BLaER1 treated with 17β-estradiol and CSF1 and Interleukin-3, amounts not matched to agents 10 nM and 100 nM (cell line): ENCODE measurements at regions not wholly inside any gene's neighbourhood (a gene's known extent, or its start where the extent isn't known, plus 50 kb on each side); places are given as distances from the start of the nearest gene placed in this dataset.

Source experiments
- H3K27ac ChIP-seq, 11 experiments: shearing (Covaris generic); formaldehyde crosslinking; 2 replicates each; pipeline ENCODE4 v1.8.1; 2022
- H3K27me3 ChIP-seq, 11 experiments: shearing (Covaris generic); formaldehyde crosslinking; 2 replicates each; pipeline ENCODE4 v1.8.1; 2022
- H3K36me3 ChIP-seq, 11 experiments: shearing (Covaris generic); formaldehyde crosslinking; 2 replicates each; pipeline ENCODE4 v1.8.1; 2022
- H3K4me1 ChIP-seq, 10 experiments: shearing (Covaris generic); formaldehyde crosslinking; 2 replicates each; pipeline ENCODE4 v1.8.1; 2022
- H3K4me2 ChIP-seq, 11 experiments: shearing (Covaris generic); formaldehyde crosslinking; 2 replicates each; pipeline ENCODE4 v1.8.1; 2022
- H3K4me3 ChIP-seq, 10 experiments: shearing (Covaris generic); formaldehyde crosslinking; 2 replicates each; pipeline ENCODE4 v1.8.1; 2022
- H3K9ac ChIP-seq, 11 experiments: shearing (Covaris generic); formaldehyde crosslinking; 2 replicates each; pipeline ENCODE4 v1.8.1; 2022
- H3K9me3 ChIP-seq, 11 experiments: shearing (Covaris generic); formaldehyde crosslinking; replicated peaks in 1 of 11; 2 replicates each; pipeline ENCODE4 v1.8.1; 2022
- H4K20me1 ChIP-seq, 11 experiments: shearing (Covaris generic); formaldehyde crosslinking; 2 replicates each; pipeline ENCODE4 v1.8.1; 2022
- Cebpa-rat ChIP-seq, 11 experiments: shearing (Covaris generic); IDR thresholded peaks; 2 replicates each; pipeline ENCODE4 v1.8.1; 2022

DNA sequence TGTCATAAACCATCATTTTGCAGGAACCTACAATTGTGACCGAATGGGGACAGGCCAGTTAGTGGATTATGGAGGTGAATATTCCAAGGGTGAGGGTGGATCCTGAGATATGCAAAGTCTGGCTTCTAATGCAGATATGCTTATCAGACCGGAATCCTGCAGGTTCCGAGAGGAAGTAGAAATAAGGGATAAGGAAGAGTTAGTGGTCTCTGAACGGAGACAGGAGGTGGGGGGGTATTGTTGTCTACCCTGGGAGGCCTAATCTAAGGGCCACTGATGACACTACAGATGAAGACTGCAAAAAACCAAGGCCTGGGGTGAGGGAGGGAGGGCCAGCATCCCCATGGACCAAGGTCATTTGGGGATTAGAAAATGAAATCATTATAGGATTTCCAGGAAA lies 67.7 kb upstream of the GATA6 start:
- Histone ChIP-seq H3K27ac (no peak overlapping the region), H3K27me3 (no peaks in the 10 kb centered on the region), H3K9me3 (no peaks in the 10 kb centered on the region), H3K9ac (no peak overlapping the region), H4K20me1 (no peaks in the 10 kb centered on the region), H3K4me1 (peaks cover 0 to 23% (median 0%) of the 10 kb centered on the region in 10 experiments; a peak in 6 of 20 replicates), H3K4me2 (no peak overlapping the region), H3K36me3 (no peaks in the 10 kb centered on the region), H3K4me3 (no peak overlapping the region)
- TF ChIP-seq Cebpa-rat (IDR thresholded peaks at IDR 0.05) = no peak

DNA sequence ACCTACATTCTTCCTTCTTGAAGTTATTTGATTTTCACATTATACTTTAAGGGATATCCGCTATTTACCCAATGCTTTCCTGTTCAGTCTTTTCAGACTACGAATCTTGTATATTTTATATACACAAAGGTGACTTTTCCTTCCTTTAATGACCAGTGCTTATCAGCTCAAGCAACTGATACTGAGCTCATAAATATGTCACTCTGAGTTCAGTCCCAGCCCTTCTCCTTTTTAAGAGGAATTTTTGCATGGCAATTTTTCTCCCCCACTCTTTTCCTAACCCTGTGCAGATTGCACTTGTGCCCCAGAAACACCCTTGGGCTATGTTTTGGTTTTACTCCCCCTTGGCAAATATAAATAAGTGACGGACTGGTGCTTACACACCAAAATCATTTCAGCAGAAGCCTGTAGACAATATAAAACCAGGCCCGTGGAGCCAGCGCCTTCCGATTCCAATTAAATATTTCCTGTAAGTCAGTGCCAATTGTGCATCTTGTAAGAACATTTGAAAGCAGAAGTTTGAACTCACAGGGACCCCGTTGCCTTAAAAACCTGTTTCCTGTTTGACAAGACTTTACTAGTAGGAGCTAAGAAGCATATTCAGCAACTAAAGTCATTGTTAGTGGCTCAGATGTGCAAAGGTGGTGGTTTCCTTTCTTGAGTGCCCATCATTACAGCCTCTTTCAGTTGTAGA lies 66.3 kb upstream of the GATA6 start:
- H3K4me1 ChIP-seq = peaks cover 0 to 22% (median 0%) of the 10 kb centered on the region in 10 experiments; a peak in 6 of 20 replicates
- H3K27me3 ChIP-seq = no peaks in the 10 kb centered on the region
- no peak for TF ChIP-seq Cebpa-rat (IDR thresholded peaks at IDR 0.05)
- H3K4me3 ChIP-seq = no peak overlapping the region
- peak overlapping the region in 3 of 11 experiments; percentile 15 to 48 (median 26); a peak in 3 of 22 replicates for H3K4me2 ChIP-seq
- H4K20me1 ChIP-seq = no peaks in the 10 kb centered on the region
- no peaks in the 10 kb centered on the region for H3K9me3 ChIP-seq
- no peak overlapping the region for H3K27ac ChIP-seq
- no peaks in the 10 kb centered on the region for H3K36me3 ChIP-seq
- no peak overlapping the region for H3K9ac ChIP-seq

DNA sequence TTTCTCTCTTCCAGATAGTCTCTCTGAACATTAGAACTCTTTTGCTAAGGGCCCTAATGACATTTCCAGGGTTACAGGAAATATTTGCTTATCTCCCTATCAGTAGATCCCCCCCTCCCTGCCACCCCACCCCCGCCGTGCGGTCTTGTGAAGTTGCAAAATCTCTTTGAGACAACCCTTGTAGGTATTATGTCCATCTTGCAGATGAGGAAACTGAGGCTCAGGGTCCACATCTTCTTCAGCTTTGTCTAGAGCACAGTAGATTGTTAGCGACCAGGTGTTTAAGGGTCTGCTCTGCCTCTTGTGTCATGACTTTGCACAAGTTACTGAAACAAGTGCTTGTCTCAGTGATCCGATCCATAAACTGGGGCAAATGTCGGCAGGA lies 65.8 kb upstream of the GATA6 start:
- no peaks in the 10 kb centered on the region for H4K20me1 ChIP-seq
- H3K27ac ChIP-seq = no peak overlapping the region
- H3K36me3 ChIP-seq = no peaks in the 10 kb centered on the region
- no peak overlapping the region for H3K4me3 ChIP-seq
- no peak for TF ChIP-seq Cebpa-rat (IDR thresholded peaks at IDR 0.05)
- peak overlapping the region in 3 of 11 experiments; percentile 15 to 48 (median 26); a peak in 3 of 22 replicates for H3K4me2 ChIP-seq
- peaks cover 0 to 16% (median 0%) of the 10 kb centered on the region in 10 experiments; a peak in 6 of 20 replicates for H3K4me1 ChIP-seq
- H3K9me3 ChIP-seq = no peaks in the 10 kb centered on the region
- no peak overlapping the region for H3K9ac ChIP-seq
- H3K27me3 ChIP-seq = no peaks in the 10 kb centered on the region

DNA sequence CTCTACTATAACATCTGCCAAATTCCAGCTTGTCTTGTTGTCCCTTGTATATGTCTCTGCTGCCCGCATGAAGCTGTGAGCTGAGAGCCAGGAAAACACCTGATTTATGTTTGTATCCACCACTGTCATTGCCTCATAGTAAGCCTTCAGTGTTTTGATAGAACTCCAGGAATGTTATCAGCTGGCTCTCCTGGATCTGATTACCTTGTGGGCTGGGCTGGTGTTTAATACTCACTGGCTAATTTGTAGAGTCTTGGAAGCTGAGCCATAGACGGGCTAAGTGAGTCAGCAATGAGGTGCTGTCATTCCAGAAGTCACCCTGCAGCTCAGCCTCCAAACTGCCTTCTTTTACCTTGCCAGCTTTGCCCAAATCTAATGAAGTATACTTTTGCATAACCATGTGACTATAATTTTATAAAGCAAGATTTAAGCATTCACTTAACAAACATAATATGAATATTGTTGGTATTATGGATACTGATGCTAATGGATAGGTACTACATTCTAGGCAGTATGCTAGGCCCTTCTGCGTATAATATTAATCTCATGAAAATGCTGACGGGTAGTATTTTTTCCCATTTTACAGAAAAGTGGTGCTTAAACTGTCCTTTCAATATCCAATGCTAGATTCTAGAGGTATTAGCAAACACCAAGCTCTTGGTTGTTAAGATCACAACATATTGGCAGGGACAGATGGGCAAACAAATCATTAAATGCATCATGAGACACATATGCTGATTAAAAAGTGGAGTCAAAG lies 62.7 kb upstream of the GATA6 start:
- no peak overlapping the region for H3K4me2 ChIP-seq
- no peak overlapping the region for H3K4me3 ChIP-seq
- H3K9ac ChIP-seq = no peak overlapping the region
- no peaks in the 10 kb centered on the region for H3K36me3 ChIP-seq
- no peaks in the 10 kb centered on the region for H4K20me1 ChIP-seq
- H3K27me3 ChIP-seq = no peaks in the 10 kb centered on the region
- no peak for TF ChIP-seq Cebpa-rat (IDR thresholded peaks at IDR 0.05)
- no peaks in the 10 kb centered on the region for H3K9me3 ChIP-seq
- H3K4me1 ChIP-seq = peaks cover 8 to 16% (median 11%) of the 10 kb centered on the region in 10 experiments; a peak in 18 of 20 replicates
- H3K27ac ChIP-seq = no peak overlapping the region

DNA sequence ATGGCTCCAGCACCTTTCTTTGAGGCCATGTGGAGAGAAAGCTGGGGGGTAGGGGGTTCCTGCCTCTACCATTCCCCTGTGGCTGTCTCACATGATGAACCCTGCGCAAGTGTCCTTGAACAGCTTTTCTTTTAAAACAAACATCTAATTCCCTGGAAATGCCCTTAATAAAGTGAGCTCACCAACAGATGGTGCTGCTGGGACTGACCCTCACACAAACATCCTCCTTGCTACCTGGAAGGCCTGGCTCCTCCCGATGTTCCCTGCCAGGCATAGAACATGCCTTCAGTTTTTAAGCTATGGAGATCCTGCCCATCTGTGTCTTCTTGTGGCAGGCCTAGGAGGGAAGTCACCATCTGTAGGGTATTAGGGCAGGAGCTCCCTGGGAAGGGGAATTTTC lies 60.7 kb upstream of the GATA6 start:
- peaks cover 2 to 13% (median 10%) of the 10 kb centered on the region in 10 experiments; a peak in 17 of 20 replicates for H3K4me1 ChIP-seq
- TF ChIP-seq Cebpa-rat (IDR thresholded peaks at IDR 0.05) = no peak
- H3K27ac ChIP-seq = no peak overlapping the region
- no peaks in the 10 kb centered on the region for H3K9me3 ChIP-seq
- no peaks in the 10 kb centered on the region for H4K20me1 ChIP-seq
- no peaks in the 10 kb centered on the region for H3K27me3 ChIP-seq
- H3K9ac ChIP-seq = no peak overlapping the region
- no peak overlapping the region; a peak in 1 of 22 replicates for H3K4me2 ChIP-seq
- no peak overlapping the region for H3K4me3 ChIP-seq
- no peaks in the 10 kb centered on the region for H3K36me3 ChIP-seq

DNA sequence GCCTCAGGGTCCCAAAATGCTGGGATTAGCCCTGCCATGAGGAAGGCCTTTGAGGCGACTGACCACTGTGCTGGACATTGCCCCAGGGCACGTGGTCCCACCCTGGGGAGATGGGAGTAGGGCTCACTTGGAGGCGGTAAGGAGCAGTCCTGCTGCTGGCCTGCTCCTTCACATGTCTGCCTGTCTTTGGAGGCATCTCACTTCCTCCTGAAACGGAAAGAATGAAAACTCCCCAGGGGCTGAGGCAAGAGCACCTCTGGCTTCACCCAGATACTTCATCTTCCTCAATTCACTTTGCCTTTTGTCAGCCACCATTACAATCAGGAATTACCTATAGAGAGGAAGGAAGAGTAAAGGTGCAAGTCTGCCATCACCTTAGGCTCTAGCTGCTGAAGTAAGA lies 59.9 kb upstream of the GATA6 start:
- Histone ChIP-seq H3K9me3 (no peaks in the 10 kb centered on the region), H3K4me3 (no peak overlapping the region), H4K20me1 (no peaks in the 10 kb centered on the region), H3K9ac (no peak overlapping the region), H3K4me2 (peak overlapping the region in 10 of 11 experiments; percentile 10 to 52 (median 24); a peak in 13 of 22 replicates), H3K27ac (no peak overlapping the region), H3K4me1 (peaks cover 0 to 13% (median 10%) of the 10 kb centered on the region in 10 experiments; a peak in 15 of 20 replicates), H3K36me3 (no peaks in the 10 kb centered on the region), H3K27me3 (no peaks in the 10 kb centered on the region)
- no peak for TF ChIP-seq Cebpa-rat (IDR thresholded peaks at IDR 0.05)

DNA sequence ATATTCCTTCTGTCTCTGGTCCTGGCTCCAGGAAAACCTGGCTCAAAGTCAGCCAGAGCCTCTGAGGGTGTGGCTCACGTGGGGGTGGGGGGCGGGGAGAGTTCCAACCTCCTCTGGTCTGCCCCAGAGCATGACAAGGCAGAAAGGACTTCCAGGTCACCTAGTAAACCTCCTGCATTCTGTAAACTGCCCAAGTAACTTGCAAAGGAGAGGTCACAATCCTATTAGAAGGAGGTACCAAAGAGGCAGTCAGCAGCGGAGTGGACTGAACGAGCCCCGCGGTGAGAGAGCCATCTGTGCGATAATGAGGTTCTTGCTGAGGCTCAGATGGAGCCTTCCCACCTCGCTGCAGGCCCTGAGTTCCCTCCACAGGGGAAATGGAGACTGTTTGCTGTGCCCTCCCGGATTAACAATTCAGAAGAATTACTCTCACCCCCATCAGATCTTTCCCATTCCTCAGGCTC lies 58.9 kb upstream of the GATA6 start:
- no peak overlapping the region for H3K27ac ChIP-seq
- TF ChIP-seq Cebpa-rat (IDR thresholded peaks at IDR 0.05) = no peak
- H3K4me1 ChIP-seq = peaks cover 0 to 13% (median 10%) of the 10 kb centered on the region in 10 experiments; a peak in 15 of 20 replicates
- no peaks in the 10 kb centered on the region for H3K27me3 ChIP-seq
- no peak overlapping the region for H3K9ac ChIP-seq
- H3K9me3 ChIP-seq = no peaks in the 10 kb centered on the region
- no peaks in the 10 kb centered on the region for H3K36me3 ChIP-seq
- H3K4me2 ChIP-seq = no peak overlapping the region
- H3K4me3 ChIP-seq = no peak overlapping the region
- no peaks in the 10 kb centered on the region for H4K20me1 ChIP-seq

DNA sequence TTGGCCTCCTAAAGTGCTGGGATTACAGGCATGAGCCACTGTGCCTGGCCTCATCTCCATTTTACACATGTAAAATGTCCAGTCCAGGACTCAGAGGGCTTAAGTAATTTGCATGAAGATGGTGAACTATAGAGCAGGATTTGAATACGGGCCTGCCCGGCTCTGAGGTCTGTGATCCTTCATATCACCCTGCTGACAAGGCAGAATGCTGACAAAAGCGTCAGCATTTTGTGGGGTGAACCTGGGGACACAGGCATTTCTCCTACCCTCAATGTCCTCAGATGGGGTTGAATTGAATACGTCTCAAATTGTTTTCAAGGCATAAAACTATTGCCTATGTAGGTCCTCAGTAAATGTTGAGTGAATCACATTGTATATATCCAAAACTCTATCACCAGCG lies 57.2 kb upstream of the GATA6 start:
- Histone ChIP-seq H4K20me1 (no peaks in the 10 kb centered on the region), H3K4me2 (no peak overlapping the region), H3K4me1 (peaks cover 3 to 13% (median 10%) of the 10 kb centered on the region in 10 experiments; a peak in 15 of 20 replicates), H3K9me3 (no peaks in the 10 kb centered on the region), H3K27ac (no peak overlapping the region), H3K36me3 (no peaks in the 10 kb centered on the region), H3K27me3 (no peaks in the 10 kb centered on the region), H3K9ac (no peak overlapping the region), H3K4me3 (no peak overlapping the region)
- TF ChIP-seq Cebpa-rat (IDR thresholded peaks at IDR 0.05) = no peak

DNA sequence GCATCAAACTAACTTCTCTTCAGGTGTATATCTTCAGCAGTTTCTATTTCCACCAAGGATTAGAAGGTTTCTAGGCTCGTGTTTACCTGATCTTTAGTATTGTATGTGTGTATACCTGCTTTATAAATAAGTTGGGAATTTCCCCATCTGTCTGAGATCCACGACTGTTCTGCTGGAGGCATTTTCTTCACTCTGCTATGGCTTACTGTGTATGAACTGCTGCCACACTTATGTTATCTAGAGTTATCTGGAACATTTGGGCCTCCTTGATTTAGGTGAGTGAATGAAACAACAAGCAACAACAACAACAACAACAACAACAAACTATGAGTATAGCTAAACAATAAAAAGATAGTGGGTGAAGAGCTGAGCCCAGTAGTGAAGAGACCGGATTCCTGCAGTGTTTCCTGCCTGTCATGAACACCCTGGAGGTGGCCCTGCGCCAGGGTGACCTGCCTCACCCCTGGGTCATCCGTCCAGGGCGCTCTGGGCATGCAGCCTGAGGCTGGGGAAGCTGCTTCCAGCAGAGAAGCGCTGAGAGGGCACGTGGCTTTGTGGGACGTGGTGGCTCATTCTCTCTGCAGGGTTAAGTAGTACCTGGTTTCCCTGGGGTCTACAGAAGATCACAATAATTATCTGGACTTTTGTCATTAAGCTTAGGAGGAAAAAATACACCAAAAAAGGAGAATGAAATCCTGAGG lies 56.1 kb upstream of the GATA6 start:
- no peak overlapping the region for H3K4me3 ChIP-seq
- no peak overlapping the region for H3K9ac ChIP-seq
- TF ChIP-seq Cebpa-rat (IDR thresholded peaks at IDR 0.05) = no peak
- no peaks in the 10 kb centered on the region for H3K36me3 ChIP-seq
- no peak overlapping the region for H3K4me2 ChIP-seq
- H3K9me3 ChIP-seq = no peaks in the 10 kb centered on the region
- H3K27me3 ChIP-seq = no peaks in the 10 kb centered on the region
- peaks cover 3 to 13% (median 10%) of the 10 kb centered on the region in 10 experiments; a peak in 15 of 20 replicates for H3K4me1 ChIP-seq
- no peaks in the 10 kb centered on the region for H4K20me1 ChIP-seq
- no peak overlapping the region for H3K27ac ChIP-seq
